Liver (tissue), 7 donors: ENCODE measurements at regions not wholly inside any gene's neighbourhood (a gene's known extent, or its start where the extent isn't known, plus 50 kb on each side); places are given as distances from the start of the nearest gene placed in this dataset.

Experiments used
- DNase-seq: peaks from one replicate; pipeline ENCODE4 v3.0.0-alpha.2; 2017; ENCODE audit warnings: low spot score
- H3K27ac ChIP-seq, 2 donors: one replicate each; pipeline ENCODE4 v1.7.0; 2013; ENCODE audit warnings: inconsistent platforms in 2 of 2, low read length in 2 of 2, control low read depth in 1 of 2, low read depth in 1 of 2, mild to moderate bottlenecking in 1 of 2
- H3K27me3 ChIP-seq, 4 donors: one replicate each; pipeline versions ENCODE4 v1.6.1 to v1.7.0; 2013; ENCODE audit warnings: low read length in 3 of 4, inconsistent platforms in 1 of 4, mild to moderate bottlenecking in 1 of 4, moderate library complexity in 1 of 4; ENCODE audit not compliant: control insufficient read depth in 4 of 4, insufficient read depth in 4 of 4
- H3K36me3 ChIP-seq, 4 donors: one replicate each; pipeline versions ENCODE4 v1.6.1 to v1.7.0; 2013; ENCODE audit warnings: low read length in 3 of 4, mild to moderate bottlenecking in 3 of 4, low read depth in 1 of 4, moderate library complexity in 1 of 4; ENCODE audit not compliant: control insufficient read depth in 4 of 4, insufficient read depth in 3 of 4
- H3K4me1 ChIP-seq, 4 donors: one replicate each; pipeline versions ENCODE4 v1.6.1 to v1.7.0; 2013; ENCODE audit warnings: low read length in 3 of 4, mild to moderate bottlenecking in 3 of 4, moderate library complexity in 1 of 4; ENCODE audit not compliant: control insufficient read depth in 4 of 4, insufficient read depth in 4 of 4
- H3K4me3 ChIP-seq, 3 donors: one replicate each; pipeline versions ENCODE4 v1.6.1 to v1.7.0; 2013; ENCODE audit warnings: low read length in 3 of 3, control low read depth in 1 of 3, low read depth in 1 of 3, mild to moderate bottlenecking in 1 of 3
- H3K9ac ChIP-seq, 2 donors: one replicate each; pipeline ENCODE4 v1.7.0; 2013; ENCODE audit warnings: low read length in 2 of 2, mild to moderate bottlenecking in 2 of 2, moderate library complexity in 2 of 2, control low read depth in 1 of 2, low read depth in 1 of 2
- H3K9me3 ChIP-seq, 4 donors: one replicate each; pipeline versions ENCODE4 v1.6.1 to v1.7.0; 2013; ENCODE audit warnings: low read length in 3 of 4; ENCODE audit not compliant: control insufficient read depth in 4 of 4
- EGR1 ChIP-seq, 2 donors: IDR thresholded peaks; 2 replicates each; pipeline ENCODE4 v1.6.1; 2016 to 2018; ENCODE audit warnings: antibody characterized with exemption in 2 of 2, low read depth in 2 of 2
- FOXA1 ChIP-seq: IDR thresholded peaks from 2 replicates; pipeline ENCODE4 v1.6.1; 2016; ENCODE audit warnings: antibody characterized with exemption
- FOXA2 ChIP-seq: IDR thresholded peaks from 2 replicates; pipeline ENCODE4 v1.6.1; 2016; ENCODE audit warnings: antibody characterized with exemption
- HNF4A ChIP-seq, 2 donors: conservative IDR thresholded peaks; 2 replicates each; pipeline ENCODE4 v1.6.1; 2016; ENCODE audit warnings: antibody characterized with exemption in 2 of 2, mild to moderate bottlenecking in 2 of 2
- HNF4G ChIP-seq: IDR thresholded peaks from 2 replicates; pipeline ENCODE4 v1.6.1; 2016; ENCODE audit warnings: antibody characterized with exemption
- JUND ChIP-seq, 2 donors: IDR thresholded peaks; 2 replicates each; pipeline ENCODE4 v1.6.1; 2016; ENCODE audit warnings: antibody characterized with exemption in 2 of 2
- MAX ChIP-seq: IDR thresholded peaks from 2 replicates; pipeline ENCODE4 v1.6.1; 2016; ENCODE audit warnings: antibody characterized with exemption
- NR2F2 ChIP-seq: IDR thresholded peaks from 2 replicates; pipeline ENCODE4 v1.6.1; 2016; ENCODE audit warnings: antibody characterized with exemption
- RAD21 ChIP-seq, 2 donors: IDR thresholded peaks; 2 replicates each; pipeline ENCODE4 v1.6.1; 2016; ENCODE audit warnings: antibody characterized with exemption in 2 of 2, mild to moderate bottlenecking in 2 of 2
- RXRA ChIP-seq, 2 donors: IDR thresholded peaks; 2 replicates each; pipeline ENCODE4 v1.6.1; 2017 to 2018; ENCODE audit warnings: antibody characterized with exemption in 2 of 2, mild to moderate bottlenecking in 1 of 2
- SP1 ChIP-seq: IDR thresholded peaks from 2 replicates; pipeline ENCODE4 v1.6.1; 2018; ENCODE audit warnings: antibody characterized with exemption, mild to moderate bottlenecking
- TAF1 ChIP-seq: conservative IDR thresholded peaks from 2 replicates; pipeline ENCODE4 v1.6.1; 2016; ENCODE audit warnings: antibody characterized with exemption, mild to moderate bottlenecking
- YY1 ChIP-seq: IDR thresholded peaks from 2 replicates; pipeline ENCODE4 v1.6.1; 2016; ENCODE audit warnings: antibody characterized with exemption, mild to moderate bottlenecking
- WGBS: extraction: QIAGEN DNeasy Blood & Tissue Kit; methylation state at CpG from one replicate; pipeline ENCODE4 v1.1.7; 2013; 5-methylcytosine and 5-hydroxymethylcytosine counted together
- TF ChIP-seq, protein P1 (sequence below): IDR thresholded peaks from 2 replicates; pipeline ENCODE4 v1.6.1; 2016; ENCODE audit warnings: antibody characterized with exemption, mild to moderate bottlenecking
- TF ChIP-seq, protein P2 (sequence below): IDR thresholded peaks from 2 replicates; pipeline ENCODE4 v1.6.1; 2016; ENCODE audit warnings: antibody characterized with exemption
- donor health status: healthy.
- donor health status: healthy.
- donor health status: healthy.
- donor health status: healthy.

DNA sequence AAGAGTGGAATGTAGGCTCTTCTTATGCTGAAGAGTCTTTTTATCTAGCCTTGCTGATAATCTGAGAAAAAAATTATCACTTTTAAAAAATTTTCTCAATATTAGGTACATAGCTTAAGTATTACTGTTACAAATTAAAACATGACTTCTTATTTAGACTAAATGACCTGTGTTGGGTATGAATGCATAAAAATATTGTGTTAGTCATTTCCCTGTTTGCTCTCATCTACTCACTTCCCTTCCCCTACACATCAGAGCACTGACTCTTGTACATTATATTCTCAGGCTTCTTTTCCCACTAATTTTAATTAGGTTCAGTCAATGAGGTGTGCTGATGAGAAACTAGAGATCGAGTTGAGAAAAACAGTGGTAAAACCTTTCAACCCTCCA is 881.0 kb downstream of the PCDH18 start:
- DNase-seq = no peak
- TF ChIP-seq RXRA (IDR thresholded peaks at IDR 0.05) = no peak
- no peak for TF ChIP-seq FOXA1
- no peak for TF ChIP-seq MAX
- TF ChIP-seq NR2F2 = no peak
- TF ChIP-seq, protein P1, sequence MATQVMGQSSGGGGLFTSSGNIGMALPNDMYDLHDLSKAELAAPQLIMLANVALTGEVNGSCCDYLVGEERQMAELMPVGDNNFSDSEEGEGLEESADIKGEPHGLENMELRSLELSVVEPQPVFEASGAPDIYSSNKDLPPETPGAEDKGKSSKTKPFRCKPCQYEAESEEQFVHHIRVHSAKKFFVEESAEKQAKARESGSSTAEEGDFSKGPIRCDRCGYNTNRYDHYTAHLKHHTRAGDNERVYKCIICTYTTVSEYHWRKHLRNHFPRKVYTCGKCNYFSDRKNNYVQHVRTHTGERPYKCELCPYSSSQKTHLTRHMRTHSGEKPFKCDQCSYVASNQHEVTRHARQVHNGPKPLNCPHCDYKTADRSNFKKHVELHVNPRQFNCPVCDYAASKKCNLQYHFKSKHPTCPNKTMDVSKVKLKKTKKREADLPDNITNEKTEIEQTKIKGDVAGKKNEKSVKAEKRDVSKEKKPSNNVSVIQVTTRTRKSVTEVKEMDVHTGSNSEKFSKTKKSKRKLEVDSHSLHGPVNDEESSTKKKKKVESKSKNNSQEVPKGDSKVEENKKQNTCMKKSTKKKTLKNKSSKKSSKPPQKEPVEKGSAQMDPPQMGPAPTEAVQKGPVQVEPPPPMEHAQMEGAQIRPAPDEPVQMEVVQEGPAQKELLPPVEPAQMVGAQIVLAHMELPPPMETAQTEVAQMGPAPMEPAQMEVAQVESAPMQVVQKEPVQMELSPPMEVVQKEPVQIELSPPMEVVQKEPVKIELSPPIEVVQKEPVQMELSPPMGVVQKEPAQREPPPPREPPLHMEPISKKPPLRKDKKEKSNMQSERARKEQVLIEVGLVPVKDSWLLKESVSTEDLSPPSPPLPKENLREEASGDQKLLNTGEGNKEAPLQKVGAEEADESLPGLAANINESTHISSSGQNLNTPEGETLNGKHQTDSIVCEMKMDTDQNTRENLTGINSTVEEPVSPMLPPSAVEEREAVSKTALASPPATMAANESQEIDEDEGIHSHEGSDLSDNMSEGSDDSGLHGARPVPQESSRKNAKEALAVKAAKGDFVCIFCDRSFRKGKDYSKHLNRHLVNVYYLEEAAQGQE = no peak
- TF ChIP-seq SP1 = no peak
- no peaks in the 10 kb centered on the region for H3K4me1 ChIP-seq
- H3K9ac ChIP-seq = no peak overlapping the region
- H3K4me3 ChIP-seq = no peak overlapping the region
- 51% methylated on average over 1 of the region's 1 CpG for WGBS
- H3K9me3 ChIP-seq = no peaks in the 10 kb centered on the region
- H3K36me3 ChIP-seq = no peaks in the 10 kb centered on the region
- H3K27me3 ChIP-seq = no peaks in the 10 kb centered on the region
- no peak overlapping the region for H3K27ac ChIP-seq

DNA sequence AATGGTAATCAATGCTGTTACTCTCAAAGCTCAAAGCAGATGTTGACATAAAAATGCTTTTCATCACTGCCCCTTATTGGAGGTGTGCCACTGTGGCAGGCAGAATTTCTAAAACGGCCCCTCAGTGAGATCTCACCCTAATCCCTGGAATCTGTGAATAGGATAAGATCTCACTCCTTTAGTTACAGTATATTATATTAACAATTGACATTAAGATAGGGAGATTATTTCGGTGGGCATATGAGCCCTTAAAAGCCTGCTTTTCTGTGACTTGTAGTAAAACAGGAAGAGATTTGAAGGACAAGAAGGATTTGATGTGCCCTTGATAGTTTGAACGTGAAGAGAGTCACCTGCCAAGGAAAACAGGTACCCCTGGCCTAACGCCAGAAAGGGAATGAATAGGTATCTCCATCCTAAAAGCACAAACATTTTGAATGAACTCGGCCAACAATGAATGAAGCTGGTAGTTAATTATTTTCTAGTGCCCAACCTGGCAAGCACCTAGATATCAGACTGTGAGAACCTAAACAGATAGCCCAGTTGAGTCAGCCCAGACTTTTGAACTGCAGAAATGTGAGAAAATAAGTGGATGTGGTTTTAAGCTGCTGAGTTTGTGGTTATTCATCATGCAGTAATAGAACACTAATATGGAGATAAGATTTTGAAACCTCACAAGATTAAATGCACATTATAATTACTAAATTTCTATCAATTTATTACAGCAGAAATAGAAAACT is 881.6 kb downstream of the PCDH18 start:
- TF ChIP-seq, protein P1 = no peak
- WGBS = 26% methylated on average over 5 of the region's 5 CpGs
- Histone ChIP-seq H3K4me1 (no peaks in the 10 kb centered on the region), H3K4me3 (no peak overlapping the region), H3K9ac (no peak overlapping the region), H3K36me3 (no peaks in the 10 kb centered on the region), H3K27ac (no peak overlapping the region), H3K9me3 (no peaks in the 10 kb centered on the region), H3K27me3 (no peaks in the 10 kb centered on the region)
- no peak for DNase-seq

- Histone ChIP-seq H3K9ac (no peak overlapping the region), H3K36me3 (no peaks in the 10 kb centered on the region), H3K9me3 (no peaks in the 10 kb centered on the region), H3K27me3 (peaks cover 0 to 3% (median 0%) of the 10 kb centered on the region in 4 donors), H3K4me3 (no peak overlapping the region), H3K4me1 (no peaks in the 10 kb centered on the region), H3K27ac (no peak overlapping the region)
- DNase-seq = no peak
- TF ChIP-seq HNF4G (no peak), EGR1 (IDR thresholded peaks at IDR 0.05; ENCODE audit: low read depth in 2 of 2) (no peak), TAF1 (no peak), FOXA1 (no peak), YY1 (no peak), NR2F2 (no peak), HNF4A (conservative IDR thresholded peaks at IDR 0.05) (no peak), RAD21 (IDR thresholded peaks at IDR 0.05) (no peak), SP1 (no peak), FOXA2 (no peak), RXRA (IDR thresholded peaks at IDR 0.05) (no peak), MAX (no peak), JUND (IDR thresholded peaks at IDR 0.05) (no peak)
- TF ChIP-seq, protein P2, sequence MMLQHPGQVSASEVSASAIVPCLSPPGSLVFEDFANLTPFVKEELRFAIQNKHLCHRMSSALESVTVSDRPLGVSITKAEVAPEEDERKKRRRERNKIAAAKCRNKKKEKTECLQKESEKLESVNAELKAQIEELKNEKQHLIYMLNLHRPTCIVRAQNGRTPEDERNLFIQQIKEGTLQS = no peak
- TF ChIP-seq, protein P1 = no peak
Observed at GRCh38 chr4:136644279-136644678, 888.0 kb downstream of the PCDH18 start.
